Upper lobe of left lung (tissue), 4 donors: ENCODE measurements at regions not wholly inside any gene's neighbourhood (a gene's known extent, or its start where the extent isn't known, plus 50 kb on each side); places are given as distances from the start of the nearest gene placed in this dataset.

Experiments
- POLR2A ChIP-seq, 4 donors: fragments of 450-650 bp; IDR thresholded peaks; one replicate each; pipeline ENCODE4 v1.5.1; 2016 to 2017; ENCODE audit warnings: antibody characterized with exemption in 4 of 4, mild to moderate bottlenecking in 2 of 4
- TF ChIP-seq, protein P1 (sequence below), 6 experiments: fragments of 450-650 bp in 4 of 6; fragments of 200-600 bp in 2 of 6; sonication (generic) in 2 of 6; IDR thresholded peaks; one replicate each; pipeline ENCODE4 v1.5.1; 2016 to 2019; ENCODE audit warnings: antibody characterized with exemption in 6 of 6

DNA sequence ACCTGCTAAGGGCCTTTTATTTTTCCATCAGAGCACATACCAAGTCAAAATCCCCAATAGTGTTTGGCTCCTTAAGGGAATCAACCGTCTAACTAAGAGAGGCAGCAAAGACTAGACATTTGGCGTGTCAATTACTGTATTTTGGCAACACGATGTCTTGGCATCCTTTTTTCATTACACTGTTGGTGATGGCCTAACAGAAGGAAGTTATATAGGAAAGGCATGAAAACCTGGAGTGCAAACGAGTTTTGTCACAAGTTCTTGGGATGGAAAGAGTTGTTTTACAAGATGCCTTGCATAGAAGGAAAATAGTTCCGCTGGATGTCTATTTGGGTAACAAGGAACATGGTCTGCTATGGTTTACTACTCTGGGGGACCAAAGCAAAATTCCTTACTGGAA lies 119.2 kb upstream of the TTC29 start:
- TF ChIP-seq, protein P1, sequence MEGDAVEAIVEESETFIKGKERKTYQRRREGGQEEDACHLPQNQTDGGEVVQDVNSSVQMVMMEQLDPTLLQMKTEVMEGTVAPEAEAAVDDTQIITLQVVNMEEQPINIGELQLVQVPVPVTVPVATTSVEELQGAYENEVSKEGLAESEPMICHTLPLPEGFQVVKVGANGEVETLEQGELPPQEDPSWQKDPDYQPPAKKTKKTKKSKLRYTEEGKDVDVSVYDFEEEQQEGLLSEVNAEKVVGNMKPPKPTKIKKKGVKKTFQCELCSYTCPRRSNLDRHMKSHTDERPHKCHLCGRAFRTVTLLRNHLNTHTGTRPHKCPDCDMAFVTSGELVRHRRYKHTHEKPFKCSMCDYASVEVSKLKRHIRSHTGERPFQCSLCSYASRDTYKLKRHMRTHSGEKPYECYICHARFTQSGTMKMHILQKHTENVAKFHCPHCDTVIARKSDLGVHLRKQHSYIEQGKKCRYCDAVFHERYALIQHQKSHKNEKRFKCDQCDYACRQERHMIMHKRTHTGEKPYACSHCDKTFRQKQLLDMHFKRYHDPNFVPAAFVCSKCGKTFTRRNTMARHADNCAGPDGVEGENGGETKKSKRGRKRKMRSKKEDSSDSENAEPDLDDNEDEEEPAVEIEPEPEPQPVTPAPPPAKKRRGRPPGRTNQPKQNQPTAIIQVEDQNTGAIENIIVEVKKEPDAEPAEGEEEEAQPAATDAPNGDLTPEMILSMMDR (IDR thresholded peaks at IDR 0.05), result no peak
- TF ChIP-seq POLR2A (IDR thresholded peaks at IDR 0.05), result no peak
